Type B pancreatic cell (in vitro differentiated cells): ENCODE measurements at regions not wholly inside any gene's neighbourhood (a gene's known extent, or its start where the extent isn't known, plus 50 kb on each side); places are given as distances from the start of the nearest gene placed in this dataset.

Source experiments
- DNase-seq: peaks from one replicate; pipeline ENCODE4 v3.0.0; 2021; ENCODE audit warnings: mixed read lengths; ENCODE audit not compliant: unreplicated experiment; ENCODE audit errors: extremely low spot score
- H3K27ac Mint-ChIP-seq: 2 replicates; pipeline ENCODE4 v1.8.0; 2021; ENCODE audit warnings: mild to moderate bottlenecking, mixed read lengths
- H3K27me3 Mint-ChIP-seq: 2 replicates; pipeline ENCODE4 v1.8.0; 2021; ENCODE audit warnings: mixed read lengths
- H3K36me3 Mint-ChIP-seq: 2 replicates; pipeline ENCODE4 v1.8.0; 2021; ENCODE audit warnings: mixed read lengths
- H3K4me1 Mint-ChIP-seq: one replicate; pipeline ENCODE4 v1.8.0; 2021; ENCODE audit warnings: mixed read lengths; ENCODE audit not compliant: unreplicated experiment
- H3K4me3 Mint-ChIP-seq: 2 replicates; pipeline ENCODE4 v1.8.0; 2021; ENCODE audit warnings: mild to moderate bottlenecking, mixed read lengths
- H3K9me3 Mint-ChIP-seq: 2 replicates; pipeline ENCODE4 v1.8.0; 2021; ENCODE audit warnings: mixed read lengths
- TF ChIP-seq, protein P1 (sequence below): fragments of 200-600 bp; sonication (generic); conservative IDR thresholded peaks from 2 replicates; pipeline ENCODE4 v1.5.0; 2021; ENCODE audit warnings: antibody characterized with exemption, mild to moderate bottlenecking

DNA sequence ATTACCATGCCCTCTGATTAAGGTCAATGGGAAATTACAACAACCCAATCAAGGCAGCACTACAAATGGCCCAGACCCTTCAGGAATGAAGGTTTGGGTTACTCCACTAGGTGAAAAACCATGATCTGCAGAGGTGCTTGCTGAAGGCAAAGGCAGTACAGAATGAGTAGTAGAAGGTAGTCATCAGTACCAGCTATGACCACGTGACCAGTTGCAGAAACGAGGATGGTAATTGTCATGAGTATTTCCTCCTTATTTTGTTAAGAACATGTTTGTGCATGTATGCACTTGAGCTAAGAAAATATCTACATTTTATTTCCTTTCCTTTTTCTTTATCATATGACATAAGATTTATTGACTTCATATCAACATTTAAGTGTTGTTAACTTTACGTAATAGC is 607.1 kb downstream of the KCNT2 start:
- Mint-ChIP-seq H3K27me3 (no peaks in the 10 kb centered on the region), H3K9me3 (peaks cover 13% of the 10 kb centered on the region), H3K27ac (no peak overlapping the region), H3K4me1 (peaks cover 4% of the 10 kb centered on the region), H3K4me3 (no peak overlapping the region), H3K36me3 (no peaks in the 10 kb centered on the region)
- TF ChIP-seq, protein P1, sequence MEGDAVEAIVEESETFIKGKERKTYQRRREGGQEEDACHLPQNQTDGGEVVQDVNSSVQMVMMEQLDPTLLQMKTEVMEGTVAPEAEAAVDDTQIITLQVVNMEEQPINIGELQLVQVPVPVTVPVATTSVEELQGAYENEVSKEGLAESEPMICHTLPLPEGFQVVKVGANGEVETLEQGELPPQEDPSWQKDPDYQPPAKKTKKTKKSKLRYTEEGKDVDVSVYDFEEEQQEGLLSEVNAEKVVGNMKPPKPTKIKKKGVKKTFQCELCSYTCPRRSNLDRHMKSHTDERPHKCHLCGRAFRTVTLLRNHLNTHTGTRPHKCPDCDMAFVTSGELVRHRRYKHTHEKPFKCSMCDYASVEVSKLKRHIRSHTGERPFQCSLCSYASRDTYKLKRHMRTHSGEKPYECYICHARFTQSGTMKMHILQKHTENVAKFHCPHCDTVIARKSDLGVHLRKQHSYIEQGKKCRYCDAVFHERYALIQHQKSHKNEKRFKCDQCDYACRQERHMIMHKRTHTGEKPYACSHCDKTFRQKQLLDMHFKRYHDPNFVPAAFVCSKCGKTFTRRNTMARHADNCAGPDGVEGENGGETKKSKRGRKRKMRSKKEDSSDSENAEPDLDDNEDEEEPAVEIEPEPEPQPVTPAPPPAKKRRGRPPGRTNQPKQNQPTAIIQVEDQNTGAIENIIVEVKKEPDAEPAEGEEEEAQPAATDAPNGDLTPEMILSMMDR, result no peak
- no peak for DNase-seq

DNA sequence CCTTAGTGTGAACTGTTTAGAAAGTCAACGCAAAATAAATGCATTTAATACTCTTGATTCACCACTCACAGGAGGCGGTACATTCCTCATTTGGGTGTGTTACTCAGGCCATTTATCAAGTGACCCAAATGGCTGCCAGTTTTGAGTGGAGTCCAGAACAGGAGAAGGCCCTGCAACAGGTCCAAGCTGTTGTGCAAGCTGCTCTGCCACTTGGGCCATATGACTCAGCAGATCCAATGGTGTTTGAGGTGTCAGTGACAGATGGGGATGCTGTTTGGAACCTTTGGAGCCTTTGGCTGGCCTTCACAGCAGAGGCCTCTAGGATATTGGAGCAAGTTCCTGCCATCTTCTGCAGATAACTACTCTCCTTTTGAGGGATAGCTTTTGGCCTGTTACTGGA is 609.2 kb downstream of the KCNT2 start:
- peaks cover 4% of the 10 kb centered on the region for H3K4me1 Mint-ChIP-seq
- no peak overlapping the region for H3K4me3 Mint-ChIP-seq
- H3K27me3 Mint-ChIP-seq, result no peaks in the 10 kb centered on the region
- H3K36me3 Mint-ChIP-seq, result no peaks in the 10 kb centered on the region
- no peak for DNase-seq
- H3K9me3 Mint-ChIP-seq, result peaks cover 13% of the 10 kb centered on the region
- no peak overlapping the region for H3K27ac Mint-ChIP-seq
- TF ChIP-seq, protein P1, result no peak

DNA sequence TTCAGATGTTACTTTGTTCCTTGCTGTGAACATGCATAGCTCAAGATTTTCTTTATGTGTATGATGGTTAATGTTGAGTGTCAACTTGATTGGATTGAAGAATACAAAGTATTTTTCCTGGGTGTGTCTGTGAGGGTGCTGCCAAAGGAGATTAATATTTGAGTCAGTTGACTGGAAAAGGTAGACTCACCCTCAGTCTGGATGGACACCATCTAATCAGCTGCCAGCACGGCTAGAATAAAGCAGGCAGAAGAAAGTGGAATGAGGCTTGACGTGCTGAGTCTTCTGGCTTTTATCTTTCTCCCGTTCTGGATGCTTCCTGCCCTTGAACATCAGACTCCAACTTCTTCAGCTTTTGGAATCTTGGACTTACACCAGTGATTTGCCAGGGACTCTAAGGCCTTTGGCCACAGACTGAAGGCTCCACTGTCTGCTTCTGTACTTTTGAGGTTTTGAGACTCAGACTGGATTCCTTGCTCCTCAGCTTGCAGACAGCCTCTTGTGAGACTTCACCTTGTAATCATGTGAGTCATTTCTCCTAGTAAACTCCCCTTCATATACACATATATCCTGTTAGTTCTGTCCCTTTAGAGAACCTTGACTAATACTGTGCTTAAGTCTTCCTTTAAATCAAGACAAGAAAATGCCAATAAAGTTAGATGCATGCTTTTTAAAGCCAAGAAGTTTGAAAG is 626.6 kb downstream of the KCNT2 start:
- H3K27me3 Mint-ChIP-seq, result no peaks in the 10 kb centered on the region
- TF ChIP-seq, protein P1, result no peak
- H3K4me3 Mint-ChIP-seq, result no peak overlapping the region
- H3K36me3 Mint-ChIP-seq, result no peaks in the 10 kb centered on the region
- no peaks in the 10 kb centered on the region for H3K4me1 Mint-ChIP-seq
- H3K27ac Mint-ChIP-seq, result peak overlapping the region; percentile 69
- H3K9me3 Mint-ChIP-seq, result no peaks in the 10 kb centered on the region
- DNase-seq, result no peak

DNA sequence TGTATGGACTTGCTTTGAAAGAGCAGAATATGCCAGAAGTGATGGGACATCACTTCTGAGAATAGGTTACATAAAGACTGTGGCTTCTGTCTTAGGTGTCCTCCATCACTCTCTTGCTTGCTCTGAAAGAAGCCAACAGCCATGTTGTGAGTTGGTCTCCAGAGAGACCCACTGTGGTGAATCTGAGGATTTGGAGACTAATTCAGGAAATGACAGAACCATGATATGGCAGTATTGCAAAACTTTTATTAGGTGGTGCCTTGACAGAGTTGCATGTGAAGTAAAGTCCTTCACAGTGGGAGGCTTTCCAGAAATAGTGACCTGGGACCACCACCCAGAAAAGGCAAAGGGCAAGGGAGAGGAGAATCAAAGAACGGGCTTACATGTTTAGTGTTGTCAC is 628.6 kb downstream of the KCNT2 start:
- H3K9me3 Mint-ChIP-seq, result no peaks in the 10 kb centered on the region

DNA sequence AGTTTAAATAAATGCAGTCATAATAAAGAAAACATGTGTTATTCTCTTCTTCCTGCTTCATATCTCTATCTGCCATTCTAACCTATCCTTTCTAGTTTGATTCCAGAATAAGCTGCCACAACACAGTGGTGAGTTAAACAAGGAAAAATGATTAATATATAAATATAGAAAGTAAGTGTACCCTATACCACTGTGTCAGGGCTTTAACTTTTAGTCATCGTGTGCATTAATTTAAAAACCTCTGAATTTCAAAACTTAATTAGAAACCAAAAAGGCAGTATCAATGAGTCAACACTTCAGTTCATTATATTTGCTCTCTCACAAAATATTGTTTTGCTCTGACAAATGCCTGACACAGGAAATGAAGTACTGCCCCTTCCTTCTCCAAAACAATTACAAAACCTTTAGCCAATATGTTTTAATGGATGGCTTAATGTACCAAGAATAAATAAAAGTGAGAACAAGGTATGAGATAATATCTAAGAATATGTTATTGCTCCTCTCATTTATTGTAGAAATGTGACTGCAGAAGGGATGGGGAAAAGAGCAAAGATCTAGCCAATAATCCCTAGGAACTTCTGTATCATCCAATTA is 634.8 kb downstream of the KCNT2 start:
- Mint-ChIP-seq H3K27me3 (no peaks in the 10 kb centered on the region), H3K27ac (no peak overlapping the region), H3K4me3 (no peak overlapping the region), H3K4me1 (no peaks in the 10 kb centered on the region), H3K9me3 (no peaks in the 10 kb centered on the region), H3K36me3 (no peaks in the 10 kb centered on the region)
- no peak for DNase-seq
- TF ChIP-seq, protein P1, result no peak

More for the DNA sequence above, 628.6 kb downstream of the KCNT2 start:
- Mint-ChIP-seq H3K27ac (no peak overlapping the region), H3K27me3 (no peaks in the 10 kb centered on the region), H3K4me3 (no peak overlapping the region), H3K4me1 (no peaks in the 10 kb centered on the region), H3K36me3 (no peaks in the 10 kb centered on the region)
- no peak for DNase-seq
- TF ChIP-seq, protein P1, result no peak
